OCI-LY3 (cell line): ENCODE measurements at regions not wholly inside any gene's neighbourhood (a gene's known extent, or its start where the extent isn't known, plus 50 kb on each side); places are given as distances from the start of the nearest gene placed in this dataset.

Source experiments
- CTCF ChIP-seq: fragments of 200-600, 300-600 bp; sonication (generic); IDR thresholded peaks from 2 replicates; pipeline ENCODE4 v1.5.1; 2014; ENCODE audit warnings: antibody characterized with exemption, low read length, low read depth
- EZH2phosphoT487 ChIP-seq: fragments of 200-600 bp; shearing (Covaris generic); IDR thresholded peaks from 2 replicates; pipeline ENCODE4 v1.6.1; 2018; ENCODE audit warnings: antibody characterized with exemption, mixed run types, low read depth

GRCh38 chr1:22371408-22371807 is 80.2 kb upstream of the ZBTB40 start:
- TF ChIP-seq CTCF (no peak), EZH2phosphoT487 (no peak)
